ENCODE measurements at regions not wholly inside any gene's neighbourhood (a gene's known extent, or its start where the extent isn't known, plus 50 kb on each side); places are given as distances from the start of the nearest gene placed in this dataset.

GRCh38 chr18:60555625-60556024, 183.1 kb upstream of the MC4R start:
- no peak for TF ChIP-seq CTCF (conservative IDR thresholded peaks at IDR 0.05)
- DNase-seq: no peak
- Mint-ChIP-seq H3K4me1 (no peaks in the 10 kb centered on the region), H3K27me3 (ENCODE audit: insufficient read depth) (no peaks in the 10 kb centered on the region), H3K36me3 (ENCODE audit: low read depth) (no peaks in the 10 kb centered on the region), H3K4me3 (no peak overlapping the region), H3K27ac (no peak overlapping the region), H3K9me3 (no peaks in the 10 kb centered on the region)
- Histone ChIP-seq H3K27me3 (ENCODE audit: control insufficient read depth, insufficient read depth, low read length, poor library complexity, severe bottlenecking) (no peaks in the 10 kb centered on the region), H3K4me1 (ENCODE audit: control insufficient read depth, insufficient read depth, low read length) (no peaks in the 10 kb centered on the region), H3K9ac (ENCODE audit: extremely low read depth, low read length, poor library complexity, severe bottlenecking) (no peak overlapping the region), H3K9me3 (ENCODE audit: control insufficient read depth, low read length) (no peaks in the 10 kb centered on the region), H3K27ac (ENCODE audit: low read depth, low read length) (no peak overlapping the region), H3K36me3 (ENCODE audit: control insufficient read depth, insufficient read depth, low read length) (no peaks in the 10 kb centered on the region), H3K4me3 (ENCODE audit: low read length) (no peak overlapping the region)
- WGBS, 2 experiments (ENCODE audit: insufficient coverage in 1 of 2, insufficient read length in 1 of 2): 91 to 98% methylated on average over 4 to 5 of the region's 5 CpGs

GRCh38 chr18:60556326-60556725, 183.8 kb upstream of the MC4R start:
- H3K27ac Mint-ChIP-seq: no peak overlapping the region
- no peaks in the 10 kb centered on the region for H3K36me3 Mint-ChIP-seq (ENCODE audit: low read depth)
- H3K9me3 ChIP-seq (ENCODE audit: control insufficient read depth, low read length): no peaks in the 10 kb centered on the region
- no peak for TF ChIP-seq CTCF (conservative IDR thresholded peaks at IDR 0.05)
- H3K9ac ChIP-seq (ENCODE audit: extremely low read depth, low read length, poor library complexity, severe bottlenecking): no peak overlapping the region
- no peak for DNase-seq
- H3K27me3 ChIP-seq (ENCODE audit: control insufficient read depth, insufficient read depth, low read length, poor library complexity, severe bottlenecking): no peaks in the 10 kb centered on the region
- H3K4me3 Mint-ChIP-seq: no peak overlapping the region
- H3K4me1 Mint-ChIP-seq: no peaks in the 10 kb centered on the region
- no peaks in the 10 kb centered on the region for H3K9me3 Mint-ChIP-seq
- no peak overlapping the region for H3K27ac ChIP-seq (ENCODE audit: low read depth, low read length)
- 92% methylated on average over 1 of the region's 1 CpG; no CpG with 5 or more reads in 1 of the 2 experiments for WGBS, 2 experiments (ENCODE audit: insufficient coverage in 1 of 2, insufficient read length in 1 of 2)
- H3K4me3 ChIP-seq (ENCODE audit: low read length): no peak overlapping the region
- H3K27me3 Mint-ChIP-seq (ENCODE audit: insufficient read depth): no peaks in the 10 kb centered on the region
- no peaks in the 10 kb centered on the region for H3K36me3 ChIP-seq (ENCODE audit: control insufficient read depth, insufficient read depth, low read length)
- no peaks in the 10 kb centered on the region for H3K4me1 ChIP-seq (ENCODE audit: control insufficient read depth, insufficient read depth, low read length)

- no peaks in the 10 kb centered on the region for H3K27me3 Mint-ChIP-seq (ENCODE audit: insufficient read depth)
Observed at GRCh38 chr18:60560071-60560470, 187.5 kb upstream of the MC4R start.

More at GRCh38 chr18:60560071-60560470, 187.5 kb upstream of the MC4R start:
- no peak overlapping the region for H3K4me3 Mint-ChIP-seq
- Histone ChIP-seq H3K27me3 (ENCODE audit: control insufficient read depth, insufficient read depth, low read length, poor library complexity, severe bottlenecking) (no peaks in the 10 kb centered on the region), H3K9ac (ENCODE audit: extremely low read depth, low read length, poor library complexity, severe bottlenecking) (no peak overlapping the region), H3K27ac (ENCODE audit: low read depth, low read length) (peak overlapping the region; percentile 45), H3K9me3 (ENCODE audit: control insufficient read depth, low read length) (no peaks in the 10 kb centered on the region), H3K4me1 (ENCODE audit: control insufficient read depth, insufficient read depth, low read length) (no peaks in the 10 kb centered on the region), H3K36me3 (ENCODE audit: control insufficient read depth, insufficient read depth, low read length) (no peaks in the 10 kb centered on the region), H3K4me3 (ENCODE audit: low read length) (no peak overlapping the region)
- H3K9me3 Mint-ChIP-seq: no peaks in the 10 kb centered on the region
- no peaks in the 10 kb centered on the region for H3K4me1 Mint-ChIP-seq
- no peak overlapping the region for H3K27ac Mint-ChIP-seq
- 56% methylated on average over 2 of the region's 2 CpGs; no CpG with 5 or more reads in 1 of the 2 experiments for WGBS, 2 experiments (ENCODE audit: insufficient coverage in 1 of 2, insufficient read length in 1 of 2)
- H3K36me3 Mint-ChIP-seq (ENCODE audit: low read depth): no peaks in the 10 kb centered on the region
- no peak for DNase-seq
- TF ChIP-seq CTCF (conservative IDR thresholded peaks at IDR 0.05): no peak
